Pancreas (tissue), 10 donors: ENCODE measurements at regions not wholly inside any gene's neighbourhood (a gene's known extent, or its start where the extent isn't known, plus 50 kb on each side); places are given as distances from the start of the nearest gene placed in this dataset.
A peak's percentile ranks its signal among the peaks of the same experiment; 100 is the strongest.

Experiments
- ATAC-seq, 4 donors: fragments of 200-7000 bp; cut with Tn5 transposase; one replicate each; pipeline versions ENCODE4 v1.8.0 to v1.9.1; 2020; ENCODE audit warnings: mild to moderate bottlenecking in 4 of 4, moderate library complexity in 4 of 4
- DNase-seq, 6 donors: peaks; one replicate each; pipeline ENCODE4 v3.0.0-alpha.2; 2020
- FAIRE-seq: peaks from 2 replicates; lab custom pipeline; 2012; peaks lifted over from hg19 to GRCh38; lab: Jason Lieb, UNC
- H3K27ac ChIP-seq, 4 donors: fragments of 200-600 bp; sonication (generic); 1 replicate in 3 of 4; 2 replicates in 1 of 4; pipeline versions ENCODE4 v1.5.0 to v1.8.0; 2020
- H3K27me3 ChIP-seq, 4 donors: fragments of 200-600 bp; one replicate each; pipeline ENCODE4 v1.8.0; 2021
- H3K36me3 ChIP-seq, 3 donors: fragments of 200-600 bp; sonication (generic) in 1 of 3; one replicate each; pipeline versions ENCODE4 v1.5.0 to v1.8.0; 2020 to 2021
- H3K4me1 ChIP-seq, 3 donors: fragments of 200-600 bp; one replicate each; pipeline ENCODE4 v1.8.0; 2021
- H3K4me3 ChIP-seq, 4 donors: fragments of 200-600 bp; sonication (generic) in 2 of 4; one replicate each; pipeline versions ENCODE4 v1.5.0 to v1.8.0; 2020 to 2021
- H3K9me3 ChIP-seq, 4 donors: fragments of 200-600 bp; one replicate each; pipeline ENCODE4 v1.8.0; 2021
- WGBS, 2 donors: extraction: QIAGEN DNeasy Blood & Tissue Kit; methylation state at CpG; one replicate each; pipeline ENCODE4 v1.1.7; 2013; 5-methylcytosine and 5-hydroxymethylcytosine counted together
- intact Hi-C, 3 donors: fragments of 100-400 bp; cut with DNase I; formaldehyde crosslinking; loops; one replicate each; pipeline versions ENCODE4 v1.11.1 to v1.14.2; 2022
- TF ChIP-seq, protein P1 (sequence below), 4 donors: fragments of 200-600 bp; sonication (generic) in 3 of 4; IDR thresholded peaks; one replicate each; pipeline versions ENCODE4 v1.5.0 to v1.8.0; 2021; ENCODE audit warnings: antibody characterized with exemption in 4 of 4
- donor health status: healthy with polysubstance abuse.
- donor health status: DM: no; HTN: no; CAD: no; lungs with moderate emphysema.
- donor health status: DM: no; HTN: no; CAD: no.
- donor health status: control.
- donor health status: control.
- donor health status: Bipolar disorder and iron deficiency.
- donor health status: DM: yes; HTN: yes; CAD: no.
- donor health status: DM: no; HTN: no; CAD: no.
- donor health status: DM: no; HTN: no; CAD: no.
- donor health status: DM: yes; HTN: yes; CAD: no.

DNA sequence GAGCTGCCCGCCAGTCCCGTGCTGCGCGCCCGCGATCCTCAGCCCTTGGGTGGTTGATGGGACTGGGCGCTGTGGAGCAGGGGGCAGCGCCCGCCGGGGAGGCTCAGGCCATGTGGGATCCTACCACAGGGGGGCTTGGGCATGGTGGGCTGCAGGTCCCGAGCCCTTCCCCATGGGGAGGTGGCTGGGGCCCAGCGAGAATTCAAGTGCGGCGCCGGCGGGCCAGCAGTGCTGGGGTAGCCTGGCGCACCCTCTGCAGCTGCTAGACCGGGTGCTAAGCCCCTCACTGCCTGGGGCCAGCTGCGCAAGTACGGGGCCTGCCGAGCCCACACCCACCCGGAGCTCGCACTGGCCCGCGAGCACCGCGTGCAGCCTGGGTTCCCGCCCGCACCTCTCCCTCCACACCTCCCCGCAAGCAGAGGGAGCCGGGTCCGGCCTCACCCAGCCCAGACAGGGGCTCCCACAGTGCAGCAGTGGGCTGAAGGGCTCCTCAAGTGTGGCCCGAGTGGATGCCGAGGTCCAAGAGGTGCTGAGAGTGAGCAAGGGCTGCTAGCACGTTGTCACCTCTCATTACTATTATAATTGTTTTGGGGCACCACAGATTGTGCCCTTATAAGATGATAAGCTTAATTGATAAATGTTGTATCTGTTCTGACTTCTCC, 333.2 kb downstream of the CASP12 start:
- intact Hi-C loops, result no loop called here
- no peak for ATAC-seq

DNA sequence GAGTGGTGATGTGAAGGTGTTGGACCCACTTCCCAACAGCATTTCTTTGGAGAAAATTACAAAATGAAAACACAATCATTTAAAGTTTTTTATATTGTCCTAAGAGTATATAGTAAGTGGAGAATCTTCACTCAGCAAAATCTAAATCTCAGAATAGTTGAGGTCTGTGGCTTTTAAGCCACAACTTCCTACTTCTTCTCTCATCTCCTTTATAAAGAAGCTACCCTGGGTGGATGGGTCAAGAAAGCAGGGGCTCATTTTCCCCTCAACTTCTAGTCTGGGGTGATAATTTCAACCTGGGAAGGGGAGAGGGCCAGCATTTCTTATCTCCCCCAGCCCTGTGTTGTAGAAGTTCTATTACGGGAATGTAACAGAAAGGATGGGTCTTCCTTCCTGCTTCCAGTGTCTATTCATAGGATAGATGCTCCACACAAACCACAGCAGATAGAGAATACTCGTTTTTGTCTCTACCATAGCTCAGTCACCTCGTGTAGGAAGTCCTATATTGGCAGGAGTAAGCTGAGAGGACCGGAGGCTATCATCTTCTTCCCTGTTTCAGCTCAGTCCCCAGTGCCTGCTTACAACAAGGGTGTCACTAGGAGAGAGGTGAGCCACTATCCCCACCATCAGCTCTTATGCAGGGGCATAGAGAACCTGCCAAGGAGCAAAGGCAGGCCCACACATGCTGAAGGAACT, 341.5 kb downstream of the CASP12 start:
- DNase-seq (no peak), ATAC-seq (no peak), FAIRE-seq (no peak)
- Histone ChIP-seq H3K27me3 (no peaks in the 10 kb centered on the region), H3K36me3 (no peaks in the 10 kb centered on the region), H3K27ac (no peak overlapping the region), H3K4me3 (no peak overlapping the region), H3K4me1 (no peaks in the 10 kb centered on the region), H3K9me3 (no peaks in the 10 kb centered on the region)
- intact Hi-C loops, result no loop called here
- TF ChIP-seq, protein P1, sequence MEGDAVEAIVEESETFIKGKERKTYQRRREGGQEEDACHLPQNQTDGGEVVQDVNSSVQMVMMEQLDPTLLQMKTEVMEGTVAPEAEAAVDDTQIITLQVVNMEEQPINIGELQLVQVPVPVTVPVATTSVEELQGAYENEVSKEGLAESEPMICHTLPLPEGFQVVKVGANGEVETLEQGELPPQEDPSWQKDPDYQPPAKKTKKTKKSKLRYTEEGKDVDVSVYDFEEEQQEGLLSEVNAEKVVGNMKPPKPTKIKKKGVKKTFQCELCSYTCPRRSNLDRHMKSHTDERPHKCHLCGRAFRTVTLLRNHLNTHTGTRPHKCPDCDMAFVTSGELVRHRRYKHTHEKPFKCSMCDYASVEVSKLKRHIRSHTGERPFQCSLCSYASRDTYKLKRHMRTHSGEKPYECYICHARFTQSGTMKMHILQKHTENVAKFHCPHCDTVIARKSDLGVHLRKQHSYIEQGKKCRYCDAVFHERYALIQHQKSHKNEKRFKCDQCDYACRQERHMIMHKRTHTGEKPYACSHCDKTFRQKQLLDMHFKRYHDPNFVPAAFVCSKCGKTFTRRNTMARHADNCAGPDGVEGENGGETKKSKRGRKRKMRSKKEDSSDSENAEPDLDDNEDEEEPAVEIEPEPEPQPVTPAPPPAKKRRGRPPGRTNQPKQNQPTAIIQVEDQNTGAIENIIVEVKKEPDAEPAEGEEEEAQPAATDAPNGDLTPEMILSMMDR (IDR thresholded peaks at IDR 0.05), result no peak
- 69 to 74% methylated on average over 4 of the region's 4 CpGs for WGBS, 2 donors

More for the DNA sequence above, 333.2 kb downstream of the CASP12 start:
- DNase-seq, result peak in 1 of 6 donors; percentile 60
- TF ChIP-seq, protein P1 (IDR thresholded peaks at IDR 0.05), result no peak
- no peaks in the 10 kb centered on the region for H3K36me3 ChIP-seq
- WGBS, 2 donors, result 95 to 96% methylated on average over 31 to 35 of the region's 35 CpGs
- H3K9me3 ChIP-seq, result no peaks in the 10 kb centered on the region
- FAIRE-seq, result no peak
- no peak overlapping the region for H3K27ac ChIP-seq
- H3K4me1 ChIP-seq, result no peaks in the 10 kb centered on the region
- H3K27me3 ChIP-seq, result no peaks in the 10 kb centered on the region
- no peak overlapping the region for H3K4me3 ChIP-seq

DNA sequence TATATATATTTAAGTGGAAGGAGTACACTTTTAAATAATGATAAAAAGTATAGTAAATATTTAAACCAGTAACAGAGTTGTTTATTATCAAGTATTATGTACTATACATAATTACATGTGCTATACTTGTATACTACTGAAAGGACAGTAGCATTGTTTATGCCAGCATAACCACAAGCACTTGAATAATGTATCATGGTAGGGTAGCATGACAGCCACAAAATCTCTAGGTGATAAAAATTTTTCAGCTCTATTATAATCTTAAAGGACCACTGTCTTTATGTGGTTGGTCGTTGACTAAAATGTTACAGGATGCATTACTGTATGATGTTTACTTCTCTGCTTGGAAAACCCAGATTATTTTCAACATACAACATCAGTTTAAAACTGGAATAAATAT, 349.2 kb downstream of the CASP12 start:
- Histone ChIP-seq H3K4me3 (no peak overlapping the region), H3K4me1 (no peaks in the 10 kb centered on the region), H3K27me3 (no peaks in the 10 kb centered on the region), H3K9me3 (no peaks in the 10 kb centered on the region), H3K36me3 (no peaks in the 10 kb centered on the region), H3K27ac (no peak overlapping the region)
- TF ChIP-seq, protein P1 (IDR thresholded peaks at IDR 0.05), result no peak
- DNase-seq (no peak), ATAC-seq (no peak), FAIRE-seq (no peak)
- intact Hi-C loops, result no loop called here
- WGBS, 2 donors, result 74 to 80% methylated on average over 1 of the region's 1 CpG

DNA sequence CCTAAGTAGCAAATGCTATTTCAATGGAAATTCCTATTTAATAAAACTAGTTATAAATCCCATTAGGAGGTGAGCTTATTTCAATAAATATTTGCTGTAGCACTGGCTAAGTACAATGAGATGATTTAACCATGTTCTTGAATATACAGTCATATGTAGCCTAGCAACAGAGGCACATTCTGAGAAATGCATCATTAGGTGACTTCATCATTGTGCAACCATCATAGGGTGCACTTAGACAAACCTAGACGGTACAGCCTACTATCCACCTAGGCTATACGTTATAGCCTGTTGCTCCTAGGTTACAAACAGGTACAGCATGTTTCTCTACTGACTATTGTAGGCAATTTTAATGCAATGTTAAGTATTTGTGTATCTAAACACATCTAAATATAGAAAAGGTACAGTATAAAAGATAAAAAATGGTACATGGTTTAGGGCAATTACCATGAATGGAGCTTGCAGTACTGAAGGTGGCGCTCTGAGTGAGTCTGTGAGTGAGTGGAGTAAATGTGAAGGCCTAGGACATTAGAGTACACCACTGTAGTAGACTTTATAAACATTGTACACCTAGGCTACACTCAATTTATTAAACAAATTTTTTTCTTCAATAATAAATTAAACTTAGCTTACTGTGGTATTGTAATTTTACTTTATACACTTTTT, 350.1 kb downstream of the CASP12 start:
- Histone ChIP-seq H3K4me1 (no peaks in the 10 kb centered on the region), H3K27me3 (no peaks in the 10 kb centered on the region), H3K36me3 (no peaks in the 10 kb centered on the region), H3K9me3 (no peaks in the 10 kb centered on the region), H3K4me3 (no peak overlapping the region), H3K27ac (no peak overlapping the region)
- intact Hi-C loops, result no loop called here
- no peak for DNase-seq
- peak in 2 of 4 donors; percentile 49 to 74 for ATAC-seq
- TF ChIP-seq, protein P1 (IDR thresholded peaks at IDR 0.05), result no peak
- no peak for FAIRE-seq
- 91 to 94% methylated on average over 3 of the region's 3 CpGs for WGBS, 2 donors
